GM12878 (cell line): ENCODE measurements at regions not wholly inside any gene's neighbourhood (a gene's known extent, or its start where the extent isn't known, plus 50 kb on each side); places are given as distances from the start of the nearest gene placed in this dataset.

Experiments used
- ATF3 ChIP-seq: IDR thresholded peaks from 2 replicates; pipeline ENCODE4 v1.6.1; 2011; ENCODE audit warnings: low read depth, mild to moderate bottlenecking, low read length, moderate library complexity, borderline replicate concordance; ENCODE audit errors: extremely low read depth
- CBFB ChIP-seq: IDR thresholded peaks from 2 replicates; pipeline ENCODE4 v1.6.1; 2016; ENCODE audit warnings: antibody characterized with exemption, low read depth
- CHD1 ChIP-seq: IDR thresholded peaks from 2 replicates; pipeline ENCODE4 v1.6.1; 2012; ENCODE audit warnings: low read depth, low read length, improper control_type of control experiment
- EZH2 ChIP-seq: IDR thresholded peaks from 2 replicates; pipeline ENCODE4 v1.6.1; 2012; ENCODE audit warnings: low read depth, mild to moderate bottlenecking, control low read depth, inconsistent platforms, low read length, borderline replicate concordance; ENCODE audit not compliant: control insufficient read depth
- IKZF2 ChIP-seq, 2 experiments: fragments of 450-650 bp; IDR thresholded peaks; 2 replicates each; pipeline ENCODE4 v1.6.1; 2017; ENCODE audit warnings: mild to moderate bottlenecking in 2 of 2, moderate library complexity in 2 of 2
- POLR2A ChIP-seq: IDR thresholded peaks from 2 replicates; pipeline ENCODE4 v1.6.1; 2011; ENCODE audit warnings: low read depth, mild to moderate bottlenecking, low read length
- SUZ12 ChIP-seq: fragments of 200-600 bp; sonication (generic); IDR thresholded peaks from one replicate; pipeline ENCODE4 v1.6.1; 2018; ENCODE audit warnings: antibody characterized with exemption, mild to moderate bottlenecking; ENCODE audit not compliant: unreplicated experiment
- TCF3 ChIP-seq: IDR thresholded peaks from 2 replicates; pipeline ENCODE4 v1.6.1; 2012; ENCODE audit warnings: low read depth, mild to moderate bottlenecking, low read length, borderline replicate concordance; ENCODE audit not compliant: insufficient read depth
- TF ChIP-seq, protein P1 (sequence below), 3 experiments: IDR thresholded peaks in 2 of 3; conservative IDR thresholded peaks in 1 of 3; 2 replicates each; pipeline ENCODE4 v1.5.1; 2011; ENCODE audit warnings: low read depth in 3 of 3, low read length in 3 of 3, mild to moderate bottlenecking in 3 of 3, control low read depth in 2 of 3, moderate library complexity in 2 of 3, inconsistent platforms in 1 of 3, mixed read lengths in 1 of 3; ENCODE audit not compliant: control insufficient read depth in 2 of 3, insufficient read depth in 1 of 3; ENCODE audit errors: extremely low read depth in 1 of 3
- TF ChIP-seq, protein P2 (sequence below): IDR thresholded peaks from 2 replicates; pipeline ENCODE4 v1.6.1; 2012; ENCODE audit warnings: low read depth, low read length, improper control_type of control experiment

- no peak for TF ChIP-seq SUZ12
- TF ChIP-seq, protein P1, sequence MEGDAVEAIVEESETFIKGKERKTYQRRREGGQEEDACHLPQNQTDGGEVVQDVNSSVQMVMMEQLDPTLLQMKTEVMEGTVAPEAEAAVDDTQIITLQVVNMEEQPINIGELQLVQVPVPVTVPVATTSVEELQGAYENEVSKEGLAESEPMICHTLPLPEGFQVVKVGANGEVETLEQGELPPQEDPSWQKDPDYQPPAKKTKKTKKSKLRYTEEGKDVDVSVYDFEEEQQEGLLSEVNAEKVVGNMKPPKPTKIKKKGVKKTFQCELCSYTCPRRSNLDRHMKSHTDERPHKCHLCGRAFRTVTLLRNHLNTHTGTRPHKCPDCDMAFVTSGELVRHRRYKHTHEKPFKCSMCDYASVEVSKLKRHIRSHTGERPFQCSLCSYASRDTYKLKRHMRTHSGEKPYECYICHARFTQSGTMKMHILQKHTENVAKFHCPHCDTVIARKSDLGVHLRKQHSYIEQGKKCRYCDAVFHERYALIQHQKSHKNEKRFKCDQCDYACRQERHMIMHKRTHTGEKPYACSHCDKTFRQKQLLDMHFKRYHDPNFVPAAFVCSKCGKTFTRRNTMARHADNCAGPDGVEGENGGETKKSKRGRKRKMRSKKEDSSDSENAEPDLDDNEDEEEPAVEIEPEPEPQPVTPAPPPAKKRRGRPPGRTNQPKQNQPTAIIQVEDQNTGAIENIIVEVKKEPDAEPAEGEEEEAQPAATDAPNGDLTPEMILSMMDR (IDR thresholded peaks at IDR 0.05 in 2 of 3, conservative IDR thresholded peaks at IDR 0.05 in 1 of 3; ENCODE audit: control insufficient read depth in 2 of 3, extremely low read depth in 1 of 3, insufficient read depth in 1 of 3, low read depth in 3 of 3, low read length in 3 of 3), result no peak
- no peak for TF ChIP-seq ATF3
- TF ChIP-seq CHD1, result no peak
- TF ChIP-seq, protein P2, sequence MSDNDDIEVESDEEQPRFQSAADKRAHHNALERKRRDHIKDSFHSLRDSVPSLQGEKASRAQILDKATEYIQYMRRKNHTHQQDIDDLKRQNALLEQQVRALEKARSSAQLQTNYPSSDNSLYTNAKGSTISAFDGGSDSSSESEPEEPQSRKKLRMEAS, result no peak
- no peak for TF ChIP-seq EZH2
- no peak for TF ChIP-seq CBFB
- no peak for TF ChIP-seq TCF3
- peak; percentile 73 to 75 for TF ChIP-seq IKZF2 (IDR thresholded peaks at IDR 0.05)
- no peak for TF ChIP-seq POLR2A
These were observed 98.4 kb downstream of the AREG start for GRCh38 chr4:74543231-74543781.
